SJSA1 (cell line): ENCODE measurements at regions not wholly inside any gene's neighbourhood (a gene's known extent, or its start where the extent isn't known, plus 50 kb on each side); places are given as distances from the start of the nearest gene placed in this dataset.

ENCODE experiments used
- DNase-seq, 2 experiments: peaks; one replicate each; pipeline ENCODE4 v3.0.0-alpha.2; 2015 to 2020; ENCODE audit warnings: low spot score in 2 of 2, low read depth in 1 of 2
- H3K27ac ChIP-seq: fragments of 250-450 bp; sonication (Bioruptor Pico); 2 replicates; pipeline ENCODE4 v1.5.1; 2020; ENCODE audit warnings: mild to moderate bottlenecking, moderate library complexity
- H3K27me3 ChIP-seq: fragments of 250-450 bp; sonication (Bioruptor Pico); replicated peaks from 2 replicates; pipeline ENCODE4 v1.5.1; 2020; ENCODE audit warnings: mild to moderate bottlenecking, moderate library complexity
- H3K36me3 ChIP-seq: fragments of 250-450 bp; sonication (Bioruptor Pico); 2 replicates; pipeline ENCODE4 v1.5.1; 2020; ENCODE audit warnings: mild to moderate bottlenecking
- H3K4me1 ChIP-seq: fragments of 250-450 bp; sonication (Bioruptor Pico); replicated peaks from 2 replicates; pipeline ENCODE4 v1.6.1; 2021; ENCODE audit warnings: mild to moderate bottlenecking
- H3K4me3 ChIP-seq: fragments of 250-450 bp; sonication (Bioruptor Pico); 2 replicates; pipeline ENCODE4 v1.5.1; 2020; ENCODE audit warnings: mild to moderate bottlenecking
- H3K9me3 ChIP-seq: fragments of 250-450 bp; sonication (Bioruptor Pico); replicated peaks from 2 replicates; pipeline ENCODE4 v1.5.1; 2020; ENCODE audit warnings: mild to moderate bottlenecking

DNA sequence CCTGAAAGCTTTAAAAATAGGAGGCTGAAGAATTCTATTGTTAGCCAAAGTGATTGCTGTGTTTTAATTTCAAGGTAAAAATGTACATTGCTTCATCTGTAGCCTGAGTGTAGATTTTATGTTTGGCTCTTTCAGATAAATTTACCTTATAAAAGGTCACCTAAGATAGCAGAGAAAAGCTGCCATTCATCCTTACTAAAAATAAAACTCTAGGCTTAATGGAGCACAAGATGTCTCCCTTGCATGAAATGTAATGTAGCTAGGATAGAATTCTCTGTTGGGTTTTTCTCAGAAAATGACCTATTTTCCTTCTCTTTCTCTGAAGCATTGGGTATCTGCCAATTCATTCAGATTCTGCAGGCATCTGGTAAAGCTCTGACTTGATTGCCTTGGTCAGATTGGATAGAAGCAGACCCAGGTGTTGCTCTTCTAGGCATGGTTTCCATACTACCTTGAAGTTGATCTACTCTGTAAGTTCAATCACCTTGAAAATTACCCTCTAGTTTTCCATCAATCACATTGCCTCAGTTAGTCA lies 176.6 kb upstream of the GORAB start:
- no peak for DNase-seq
- H3K9me3 ChIP-seq = 0 out of 2 replicates have a peak, but pooled peaks cover 3% of the 10 kb centered on the region

DNA sequence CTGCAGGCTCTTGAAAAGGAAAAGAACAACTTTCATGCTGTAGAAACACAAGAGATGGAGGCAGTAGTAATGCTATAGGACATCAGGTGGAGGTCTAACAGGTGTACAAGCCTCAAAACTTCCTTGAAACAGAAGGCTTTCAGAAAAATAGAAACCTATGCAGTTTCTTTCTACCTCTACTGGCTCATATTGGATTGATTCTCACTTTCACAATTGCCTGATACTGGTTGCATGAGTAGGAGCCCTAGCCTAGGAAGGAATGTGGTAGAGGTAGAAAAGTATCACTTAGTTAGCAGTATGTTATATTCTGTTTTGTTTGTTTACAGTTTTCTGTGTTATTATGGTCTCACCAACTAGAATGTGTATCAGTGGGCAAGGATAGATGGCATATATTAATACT lies 175.4 kb upstream of the GORAB start:
- H3K4me1 ChIP-seq = no peaks in the 10 kb centered on the region
- H3K4me3 ChIP-seq = no peak overlapping the region
- 0 out of 2 replicates have a peak, but pooled peaks cover 3% of the 10 kb centered on the region for H3K9me3 ChIP-seq
- no peaks in the 10 kb centered on the region for H3K27me3 ChIP-seq
- DNase-seq = no peak
- no peak overlapping the region for H3K27ac ChIP-seq
- no peaks in the 10 kb centered on the region for H3K36me3 ChIP-seq

More for the DNA sequence above, 176.6 kb upstream of the GORAB start:
- H3K27ac ChIP-seq = no peak overlapping the region
- no peaks in the 10 kb centered on the region for H3K36me3 ChIP-seq
- no peak overlapping the region for H3K4me3 ChIP-seq
- H3K4me1 ChIP-seq = no peaks in the 10 kb centered on the region
- no peaks in the 10 kb centered on the region for H3K27me3 ChIP-seq

DNA sequence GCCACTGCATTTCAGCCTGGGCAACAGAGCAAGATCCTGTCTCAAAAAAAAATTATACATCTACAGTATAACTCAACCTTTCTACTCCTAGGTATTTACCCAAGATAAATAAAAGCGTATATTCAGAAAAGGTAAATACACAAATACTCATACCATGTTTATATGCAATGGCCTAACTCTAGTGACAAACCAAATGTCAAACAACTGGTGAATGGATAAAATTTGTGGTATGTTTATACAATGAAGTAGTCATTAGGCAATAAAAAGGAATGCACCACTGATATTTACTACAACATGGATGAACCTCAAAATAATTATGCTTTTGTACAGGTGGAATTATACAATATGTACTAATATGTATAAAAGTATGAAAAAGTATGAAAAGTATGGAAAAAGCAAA lies 174.2 kb upstream of the GORAB start:
- H3K9me3 ChIP-seq = 0 out of 2 replicates have a peak, but pooled peaks cover 3% of the 10 kb centered on the region
- no peak for DNase-seq
- no peaks in the 10 kb centered on the region for H3K36me3 ChIP-seq
- no peak overlapping the region for H3K4me3 ChIP-seq
- no peaks in the 10 kb centered on the region for H3K4me1 ChIP-seq
- no peaks in the 10 kb centered on the region for H3K27me3 ChIP-seq
- H3K27ac ChIP-seq = no peak overlapping the region

DNA sequence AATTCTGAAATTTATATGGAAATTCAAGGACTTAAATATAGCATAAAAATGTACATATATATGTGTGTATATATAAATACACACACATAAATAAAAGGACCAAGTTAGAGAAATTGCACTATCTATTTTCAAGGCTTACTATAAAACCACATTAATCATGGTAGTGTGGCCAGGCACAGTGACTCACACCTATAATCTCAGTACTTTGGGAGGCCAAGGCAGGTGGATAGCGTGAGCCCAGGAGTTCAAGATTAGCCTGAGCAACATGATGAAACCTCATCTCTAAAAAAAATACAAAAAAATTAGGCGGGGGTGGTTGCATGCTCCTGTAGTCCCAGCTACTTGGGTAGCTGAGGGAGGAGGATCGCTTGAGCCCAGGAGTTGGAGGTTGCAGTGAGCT lies 171.4 kb upstream of the GORAB start:
- no peak overlapping the region for H3K27ac ChIP-seq
- H3K4me1 ChIP-seq = no peaks in the 10 kb centered on the region
- 0 out of 2 replicates have a peak, but pooled peaks cover 6% of the 10 kb centered on the region for H3K9me3 ChIP-seq
- H3K27me3 ChIP-seq = no peaks in the 10 kb centered on the region
- H3K4me3 ChIP-seq = no peak overlapping the region
- no peaks in the 10 kb centered on the region for H3K36me3 ChIP-seq
- no peak for DNase-seq

DNA sequence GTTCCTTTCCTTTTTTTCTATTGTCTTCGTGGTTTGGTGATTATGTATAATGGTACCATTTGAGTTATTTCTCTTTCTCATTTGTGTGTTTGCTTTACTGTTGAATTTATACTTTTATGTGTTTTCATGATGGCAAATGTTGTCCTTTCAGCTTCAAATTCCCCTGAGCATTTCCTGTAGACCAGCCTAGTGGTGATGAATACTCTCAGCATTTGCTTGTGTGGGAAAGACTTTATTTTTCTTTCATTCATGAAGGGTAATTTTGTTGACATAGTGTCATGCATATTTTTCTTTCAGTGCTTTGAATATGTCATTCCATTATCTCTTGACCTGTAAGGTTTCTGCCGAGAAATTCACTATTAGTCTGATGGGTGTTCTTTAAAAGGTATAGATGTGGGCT lies 166.6 kb upstream of the GORAB start:
- H3K4me3 ChIP-seq = no peak overlapping the region
- H3K27ac ChIP-seq = no peak overlapping the region
- no peaks in the 10 kb centered on the region for H3K27me3 ChIP-seq
- H3K9me3 ChIP-seq = 0 out of 2 replicates have a peak, but pooled peaks cover 2% of the 10 kb centered on the region
- H3K4me1 ChIP-seq = no peaks in the 10 kb centered on the region
- DNase-seq = no peak
- no peaks in the 10 kb centered on the region for H3K36me3 ChIP-seq

DNA sequence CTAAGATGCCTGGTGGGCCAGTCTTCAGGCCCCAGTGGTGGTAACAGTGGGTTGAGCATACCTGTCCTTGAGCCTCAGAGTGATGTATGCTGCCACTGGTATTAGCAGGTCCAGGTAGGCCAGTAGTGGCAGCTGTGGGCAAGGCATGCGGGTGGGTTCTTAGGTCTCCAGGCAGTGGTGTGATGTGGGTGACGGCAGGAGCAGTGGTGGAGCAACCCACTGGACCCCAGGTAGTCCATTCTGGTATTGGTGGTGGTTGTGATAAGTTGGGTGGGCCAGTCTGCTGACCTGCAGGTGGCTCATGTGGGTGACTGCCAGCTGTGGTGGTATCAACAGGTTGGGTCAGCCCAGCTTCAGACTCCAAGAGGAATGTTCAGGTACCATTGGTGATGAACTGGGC lies 165.0 kb upstream of the GORAB start:
- H3K4me1 ChIP-seq = no peaks in the 10 kb centered on the region

DNA sequence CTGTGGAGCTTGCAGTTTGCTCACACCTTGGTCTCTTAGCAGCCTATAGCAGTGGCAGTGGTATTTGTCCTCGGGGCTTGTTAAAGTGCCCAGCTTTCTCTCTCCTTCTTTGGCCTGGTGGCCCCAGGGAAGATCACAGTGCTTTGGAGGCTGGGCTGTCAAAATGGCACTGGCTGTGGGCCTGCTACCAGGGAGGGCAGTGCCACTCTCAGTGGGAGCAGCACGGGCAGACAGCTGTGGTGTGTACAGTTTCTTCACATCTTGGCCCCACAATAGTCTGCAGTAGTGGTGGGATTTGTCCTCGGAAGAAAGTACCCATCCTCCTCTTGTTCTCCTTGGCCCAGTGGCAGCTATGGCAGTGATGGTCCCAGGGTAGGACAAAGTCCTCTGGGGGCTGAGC lies 164.4 kb upstream of the GORAB start:
- Histone ChIP-seq H3K4me1 (no peaks in the 10 kb centered on the region), H3K27ac (no peak overlapping the region), H3K27me3 (no peaks in the 10 kb centered on the region), H3K9me3 (0 out of 2 replicates have a peak, but pooled peaks cover 2% of the 10 kb centered on the region), H3K4me3 (no peak overlapping the region), H3K36me3 (no peaks in the 10 kb centered on the region)
- DNase-seq = no peak

More for the DNA sequence above, 165.0 kb upstream of the GORAB start:
- Histone ChIP-seq H3K27me3 (no peaks in the 10 kb centered on the region), H3K4me3 (no peak overlapping the region), H3K27ac (no peak overlapping the region), H3K36me3 (no peaks in the 10 kb centered on the region), H3K9me3 (0 out of 2 replicates have a peak, but pooled peaks cover 2% of the 10 kb centered on the region)
- DNase-seq = no peak

DNA sequence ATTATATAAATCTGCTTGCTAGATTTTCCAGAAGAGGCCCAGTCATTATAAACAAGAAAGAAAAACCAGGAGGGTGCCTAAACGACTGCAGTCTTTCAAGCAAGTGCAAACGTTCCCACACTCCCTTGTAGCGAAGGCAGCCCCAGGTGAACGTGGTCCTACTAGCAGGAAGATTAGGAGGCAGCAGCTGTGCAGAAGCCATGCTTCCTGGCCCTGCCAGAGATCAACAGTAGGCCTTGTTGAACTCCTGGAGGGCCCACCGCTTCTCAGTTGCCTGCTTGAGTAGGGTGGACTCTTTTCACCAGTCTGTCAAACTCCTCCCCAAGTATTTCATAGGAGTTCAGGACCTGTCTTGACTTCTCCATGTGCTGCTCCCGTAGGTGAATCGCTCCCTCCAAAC lies 163.0 kb upstream of the GORAB start:
- no peak for DNase-seq
- no peak overlapping the region for H3K27ac ChIP-seq
- H3K4me1 ChIP-seq = no peaks in the 10 kb centered on the region
- no peaks in the 10 kb centered on the region for H3K36me3 ChIP-seq
- no peak overlapping the region for H3K4me3 ChIP-seq
- H3K27me3 ChIP-seq = no peaks in the 10 kb centered on the region
- peaks cover 2% of the 10 kb centered on the region; the same call in 1 of the 2 replicates for H3K9me3 ChIP-seq

DNA sequence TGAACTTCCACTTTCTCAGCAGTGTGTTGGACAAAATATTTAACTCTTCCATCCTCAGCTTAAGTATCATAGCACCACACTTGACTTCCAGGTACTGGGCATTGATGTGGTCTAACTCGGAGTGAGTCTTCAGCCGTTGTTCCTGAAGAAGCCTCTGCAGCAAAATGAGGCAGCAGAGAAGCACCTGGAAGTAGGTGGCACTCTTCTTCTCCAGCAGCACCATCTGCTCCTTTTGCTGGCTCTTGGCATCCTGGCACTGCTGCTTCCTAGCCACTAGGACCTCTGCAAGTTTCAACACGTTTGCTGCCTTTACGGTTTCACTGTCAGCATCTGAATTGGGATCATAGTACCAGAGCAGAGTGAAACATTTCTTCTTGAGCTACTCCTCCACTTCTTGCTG lies 162.5 kb upstream of the GORAB start:
- DNase-seq = no peak
- peaks cover 2% of the 10 kb centered on the region; the same call in 1 of the 2 replicates for H3K9me3 ChIP-seq
- H3K4me3 ChIP-seq = no peak overlapping the region
- no peaks in the 10 kb centered on the region for H3K4me1 ChIP-seq
- no peak overlapping the region for H3K27ac ChIP-seq
- no peaks in the 10 kb centered on the region for H3K27me3 ChIP-seq
- no peaks in the 10 kb centered on the region for H3K36me3 ChIP-seq

DNA sequence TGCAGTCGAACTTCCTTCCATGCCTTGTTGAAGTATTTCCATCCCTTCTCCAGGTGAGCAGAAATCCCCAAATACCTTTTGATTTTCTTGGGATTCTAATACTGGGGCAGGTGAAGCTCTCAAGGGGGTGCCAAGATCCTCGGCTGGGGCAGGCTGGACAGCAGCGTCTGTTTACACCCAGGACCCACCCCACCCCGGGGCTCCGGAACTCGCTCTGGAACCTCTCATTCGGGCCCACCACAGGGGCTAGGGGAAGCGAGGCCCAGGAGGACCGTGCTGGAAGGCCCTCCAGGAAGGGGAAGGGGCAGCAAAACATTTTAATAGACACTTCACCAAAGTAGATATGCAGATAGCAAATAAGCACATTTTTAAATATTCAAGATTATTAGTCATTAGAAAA lies 161.9 kb upstream of the GORAB start:
- Histone ChIP-seq H3K36me3 (no peaks in the 10 kb centered on the region), H3K27me3 (no peaks in the 10 kb centered on the region), H3K9me3 (peaks cover 2% of the 10 kb centered on the region; the same call in 1 of the 2 replicates), H3K27ac (no peak overlapping the region), H3K4me3 (no peak overlapping the region), H3K4me1 (no peaks in the 10 kb centered on the region)
- DNase-seq = no peak

DNA sequence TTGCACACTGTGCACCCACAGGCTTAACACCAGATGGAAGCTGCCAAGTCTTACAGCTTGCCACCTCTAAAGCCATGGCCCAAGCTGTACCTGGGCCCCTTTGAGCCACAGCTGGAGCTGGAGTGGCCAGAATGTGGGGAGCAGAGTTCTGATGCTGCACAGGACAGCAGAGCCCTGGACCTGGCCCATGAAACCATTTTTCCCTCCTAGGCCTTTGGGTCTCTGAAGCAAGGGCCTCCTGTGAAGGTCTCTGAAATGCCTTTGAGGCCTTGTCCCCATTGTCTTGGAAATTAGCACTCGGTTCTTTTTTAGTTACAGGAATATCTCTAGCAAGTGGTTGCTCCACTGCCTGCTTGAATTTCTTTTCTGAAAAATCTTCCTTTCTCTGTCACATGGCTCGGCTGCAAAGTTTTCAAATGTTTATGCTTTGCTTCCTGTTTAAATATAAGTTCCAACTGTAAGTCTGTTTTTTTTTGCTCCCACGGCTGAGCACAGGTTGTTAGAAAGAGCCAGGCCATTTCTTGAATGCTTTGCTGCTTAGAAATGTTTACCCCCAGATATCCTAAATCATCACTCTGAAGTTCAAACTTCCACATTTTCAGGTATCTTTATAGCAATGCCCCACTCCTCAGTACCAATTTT lies 156.8 kb upstream of the GORAB start:
- H3K36me3 ChIP-seq = no peaks in the 10 kb centered on the region
- H3K27me3 ChIP-seq = no peaks in the 10 kb centered on the region
- no peak overlapping the region for H3K27ac ChIP-seq
- no peaks in the 10 kb centered on the region; the same call in 1 of the 2 replicates for H3K9me3 ChIP-seq
- H3K4me3 ChIP-seq = no peak overlapping the region
- H3K4me1 ChIP-seq = no peaks in the 10 kb centered on the region
- DNase-seq = no peak

DNA sequence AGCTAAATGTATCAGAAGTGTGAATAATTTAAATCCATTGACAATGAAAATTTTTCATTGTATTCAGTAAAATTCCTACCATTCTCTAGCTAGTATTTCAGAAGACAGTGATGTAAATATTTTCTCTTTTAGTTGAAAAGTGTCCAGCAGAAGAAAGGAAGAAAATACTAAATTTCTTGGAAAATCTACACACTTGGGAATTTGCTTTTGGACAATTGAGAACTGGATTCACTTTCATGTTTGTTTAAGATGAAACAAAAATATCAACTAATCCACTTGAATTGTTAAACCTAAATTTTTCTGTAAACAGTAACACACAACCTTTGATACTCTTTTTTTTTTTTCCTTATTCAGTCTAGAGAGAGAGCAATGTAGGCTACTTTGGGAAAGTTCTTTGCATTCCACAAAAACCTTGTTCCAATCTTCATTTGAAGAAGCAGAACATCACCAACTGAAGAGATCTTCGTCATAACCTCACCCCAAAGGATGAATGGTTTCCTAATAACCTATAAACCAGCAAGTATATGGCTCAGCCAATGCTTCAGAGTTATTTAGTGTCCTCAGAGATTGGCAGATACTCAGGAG lies 155.1 kb upstream of the GORAB start:
- DNase-seq = no peak
- H3K4me1 ChIP-seq = no peaks in the 10 kb centered on the region
- H3K27me3 ChIP-seq = no peaks in the 10 kb centered on the region
- no peaks in the 10 kb centered on the region for H3K36me3 ChIP-seq
- H3K9me3 ChIP-seq = no peaks in the 10 kb centered on the region; the same call in 1 of the 2 replicates
- H3K4me3 ChIP-seq = no peak overlapping the region
- H3K27ac ChIP-seq = no peak overlapping the region

DNA sequence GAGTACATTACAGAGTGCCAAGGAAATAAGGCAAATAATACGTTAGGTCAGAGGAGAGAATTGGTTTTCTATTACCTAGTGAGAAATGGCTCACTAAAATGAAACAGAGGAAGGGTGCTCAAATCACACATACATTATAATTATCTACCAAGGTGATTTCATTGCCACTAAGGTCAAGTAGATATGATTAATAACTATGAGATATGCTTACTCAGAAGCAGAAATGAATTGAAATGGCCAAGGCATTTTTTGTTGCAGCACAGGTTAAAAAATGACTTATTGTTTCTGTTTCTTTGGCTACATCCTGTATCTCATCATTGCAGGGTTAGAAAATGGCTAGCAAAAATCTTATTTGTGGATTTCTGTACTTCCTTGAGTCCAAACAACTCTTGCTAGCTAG lies 154.5 kb upstream of the GORAB start:
- DNase-seq = no peak
- Histone ChIP-seq H3K4me3 (no peak overlapping the region), H3K36me3 (no peaks in the 10 kb centered on the region), H3K4me1 (no peaks in the 10 kb centered on the region), H3K9me3 (no peaks in the 10 kb centered on the region; the same call in 1 of the 2 replicates), H3K27ac (no peak overlapping the region), H3K27me3 (no peaks in the 10 kb centered on the region)

DNA sequence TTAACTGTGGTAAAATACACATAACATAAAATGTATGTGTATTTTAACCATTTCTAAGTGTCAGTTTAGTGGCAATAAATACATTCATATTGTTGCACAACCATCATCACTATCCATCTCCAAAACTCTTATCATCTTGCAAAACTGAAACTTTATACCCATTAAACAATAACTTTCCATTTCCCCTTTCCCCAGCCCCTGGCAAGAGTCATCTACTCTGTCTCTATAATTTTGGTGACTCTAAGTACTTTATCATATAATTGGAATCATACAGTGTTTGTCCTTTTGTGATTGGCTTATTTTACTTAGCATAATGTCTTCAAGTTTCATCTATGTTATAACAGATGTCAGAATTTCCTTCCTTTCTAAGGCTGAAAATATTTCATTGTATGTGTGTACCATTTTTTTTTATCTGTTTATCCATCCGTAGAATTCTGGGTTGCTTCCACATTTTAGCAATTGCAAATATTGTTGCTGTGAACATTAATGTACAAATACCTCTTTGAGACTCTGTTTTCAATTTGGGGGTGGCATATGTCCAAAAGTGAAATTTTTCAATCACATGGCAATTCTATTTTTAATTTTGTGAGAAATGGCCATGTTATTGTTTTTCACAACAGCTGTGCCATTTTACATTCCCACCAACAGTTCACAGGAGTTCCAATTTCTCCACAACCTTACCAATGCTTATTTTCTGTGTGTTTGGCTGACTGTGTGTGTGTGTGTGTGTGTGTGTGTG lies 153.9 kb upstream of the GORAB start:
- H3K36me3 ChIP-seq = no peaks in the 10 kb centered on the region
- H3K27ac ChIP-seq = no peak overlapping the region
- no peak for DNase-seq
- no peaks in the 10 kb centered on the region for H3K4me1 ChIP-seq
- no peaks in the 10 kb centered on the region for H3K27me3 ChIP-seq
- H3K4me3 ChIP-seq = no peak overlapping the region
- H3K9me3 ChIP-seq = no peaks in the 10 kb centered on the region; the same call in 1 of the 2 replicates
